Panc1 (cell line): ENCODE measurements at regions not wholly inside any gene's neighbourhood (a gene's known extent, or its start where the extent isn't known, plus 50 kb on each side); places are given as distances from the start of the nearest gene placed in this dataset.

Experiments used
- ATAC-seq: fragments of 200-7000 bp; cut with Tn5 transposase; 2 replicates; pipeline ENCODE4 v1.9.1; 2020; ENCODE audit warnings: mild to moderate bottlenecking, moderate library complexity
- BruUV-seq: library from RNA; stranded (reverse); fragments of 400-500 nt; replicated peaks from 2 replicates; lab custom pipeline; 2021; lab: Mats Ljungman, UMichigan
- CTCF ChIA-PET: fragments of 300-600 bp; sonication (Branson Sonifier 250); formaldehyde crosslinking; loops from one replicate; lab custom pipeline; 2022; ENCODE audit warnings: antibody characterized with exemption; lab: Charles Lee
- POLR2A ChIA-PET: fragments of 300-600 bp; sonication (Branson Sonifier 250); formaldehyde crosslinking; loops from one replicate; lab custom pipeline; 2022; ENCODE audit warnings: antibody characterized with exemption; lab: Charles Lee
- DNase-seq: peaks from one replicate; pipeline ENCODE4 v3.0.0-alpha.2; 2010; ENCODE audit warnings: low read depth, low spot score
- H3K27ac ChIP-seq: 2 replicates; pipeline ENCODE4 v1.5.1; 2011; ENCODE audit warnings: mild to moderate bottlenecking, low read length, inconsistent platforms
- H3K27me3 ChIP-seq: fragments of 200-500 bp; sonication (Bioruptor generic); 2 replicates; pipeline ENCODE4 v1.6.0; 2014; ENCODE audit warnings: low read length, inconsistent platforms; ENCODE audit not compliant: control insufficient read depth, insufficient read depth
- H3K36me3 ChIP-seq: fragments of 200-500 bp; sonication (Bioruptor generic); 2 replicates; pipeline ENCODE4 v1.5.1; 2014; ENCODE audit warnings: inconsistent platforms, mild to moderate bottlenecking, low read length, moderate library complexity; ENCODE audit not compliant: control insufficient read depth, insufficient read depth
- H3K4me1 ChIP-seq: 2 replicates; pipeline ENCODE4 v1.5.1; 2011; ENCODE audit warnings: inconsistent platforms, mild to moderate bottlenecking, low read length, moderate library complexity; ENCODE audit not compliant: control insufficient read depth, insufficient read depth
- H3K4me3 ChIP-seq, 2 experiments: 2 replicates each; pipeline ENCODE4 v1.5.1; 2011 to 2012; ENCODE audit warnings: low read depth in 2 of 2, low read length in 2 of 2, mild to moderate bottlenecking in 2 of 2, inconsistent platforms in 1 of 2, moderate library complexity in 1 of 2
- H3K9me3 ChIP-seq: fragments of 200-500 bp; sonication (Bioruptor generic); 2 replicates; pipeline ENCODE4 v1.5.1; 2014; ENCODE audit warnings: low read depth, mild to moderate bottlenecking, inconsistent platforms, low read length, moderate library complexity; ENCODE audit not compliant: control insufficient read depth, insufficient read depth
- CTCF ChIP-seq: fragments of 450-650 bp; IDR thresholded peaks from 2 replicates; pipeline ENCODE4 v1.5.1; 2017; ENCODE audit warnings: mild to moderate bottlenecking
- POLR2AphosphoS5 ChIP-seq: IDR thresholded peaks from 2 replicates; pipeline ENCODE4 v1.6.1; 2012; ENCODE audit warnings: mild to moderate bottlenecking, low read depth, low read length, moderate library complexity
- REST ChIP-seq, 2 experiments: IDR thresholded peaks; 2 replicates each; pipeline ENCODE4 v1.6.1; 2011 to 2012; ENCODE audit warnings: low read depth in 2 of 2, control low read depth in 1 of 2, low read length in 1 of 2, mild to moderate bottlenecking in 1 of 2, moderate library complexity in 1 of 2; ENCODE audit not compliant: insufficient read depth in 1 of 2
- SIN3A ChIP-seq: IDR thresholded peaks from 2 replicates; pipeline ENCODE4 v1.6.1; 2012; ENCODE audit warnings: low read depth, mild to moderate bottlenecking, low read length, moderate library complexity, borderline replicate concordance; ENCODE audit not compliant: insufficient read depth
- TCF7L2 ChIP-seq: IDR thresholded peaks from 2 replicates; pipeline ENCODE4 v1.6.1; 2011; ENCODE audit warnings: mild to moderate bottlenecking, low read depth, low read length, inconsistent platforms
- in situ Hi-C: cut with HindIII; loops from 2 replicates; pipeline ENCODE4 v1.10.0; 2016; ENCODE audit warnings: low sequenced_read_pairs, low pct_unique_long_range_greater_than_20kb
- intact Hi-C: fragments of 100-400 bp; cut with micrococcal nuclease; formaldehyde crosslinking; loops from one replicate; pipeline ENCODE4 v1.10.0; 2022; ENCODE audit not compliant: unreplicated experiment

DNA sequence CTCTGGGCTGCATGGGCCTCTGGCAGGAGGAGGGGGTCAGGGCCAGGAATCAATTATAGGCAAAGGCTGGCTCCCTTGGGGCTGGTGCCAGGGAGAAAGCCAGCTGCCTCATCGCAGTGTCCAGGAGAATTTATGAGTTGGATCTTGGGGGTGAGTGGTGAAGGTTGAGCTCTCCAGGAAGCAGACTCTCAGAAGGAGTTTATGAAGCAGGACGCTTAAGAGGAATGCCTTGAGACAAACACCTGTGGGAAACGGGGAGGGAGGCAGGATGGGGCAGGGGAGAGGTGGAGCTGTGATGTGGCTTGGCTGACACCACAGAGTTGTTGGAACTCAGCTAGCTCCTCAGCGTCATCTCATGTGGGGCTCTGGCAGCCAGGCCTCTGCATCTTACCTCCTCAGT is 428.5 kb downstream of the RPS24 start:
- DNase-seq (no peak), ATAC-seq (no peak)
- no TSS peak for BruUV-seq
- intact Hi-C loops (no loop called here), in situ Hi-C loops (no loop called here)
- Histone ChIP-seq H3K4me3 (no peak overlapping the region), H3K36me3 (no peaks in the 10 kb centered on the region), H3K27me3 (no peaks in the 10 kb centered on the region), H3K4me1 (peaks cover 32% of the 10 kb centered on the region), H3K27ac (no peak overlapping the region), H3K9me3 (no peaks in the 10 kb centered on the region)
- CTCF ChIA-PET, result no interaction called here
- POLR2A ChIA-PET, result no interaction called here
- no peak for TF ChIP-seq CTCF
- no peak for TF ChIP-seq TCF7L2
- no peak for TF ChIP-seq POLR2AphosphoS5
- TF ChIP-seq REST (IDR thresholded peaks at IDR 0.05; ENCODE audit: insufficient read depth in 1 of 2, low read depth in 2 of 2, low read length in 1 of 2), result no peak

DNA sequence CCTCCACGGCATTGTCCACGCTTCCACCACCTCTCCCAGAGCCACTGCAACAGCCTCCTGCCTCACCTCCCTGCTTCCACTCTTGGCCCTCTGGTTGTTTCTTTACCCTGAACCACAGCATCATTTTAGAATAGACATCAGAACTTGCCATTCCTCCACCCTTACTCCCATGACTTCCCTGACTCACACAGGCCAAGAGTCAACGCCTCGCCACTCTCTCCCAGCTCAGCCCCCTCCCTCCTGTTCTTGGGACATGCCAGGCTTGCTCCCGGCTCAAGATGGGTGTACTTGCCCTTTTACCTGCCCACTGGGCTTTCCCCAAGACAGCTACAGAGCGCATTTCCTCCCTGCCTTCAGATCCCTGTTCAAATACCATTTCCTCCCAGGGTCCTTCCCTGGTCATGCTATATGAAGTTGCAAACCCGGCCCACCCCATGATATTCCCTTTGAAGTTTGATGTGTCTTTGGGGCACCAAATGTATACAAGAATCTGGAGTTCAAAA is 429.1 kb downstream of the RPS24 start:
- TF ChIP-seq CTCF (no peak), TCF7L2 (no peak), SIN3A (no peak), POLR2AphosphoS5 (no peak), REST (IDR thresholded peaks at IDR 0.05; ENCODE audit: insufficient read depth in 1 of 2, low read depth in 2 of 2, low read length in 1 of 2) (no peak)
- no TSS peak for BruUV-seq
- H3K4me1 ChIP-seq, result peaks cover 26% of the 10 kb centered on the region
- CTCF ChIA-PET, result no interaction called here
- POLR2A ChIA-PET, result no interaction called here
- no peak for ATAC-seq
- H3K36me3 ChIP-seq, result no peaks in the 10 kb centered on the region
- in situ Hi-C loops (no loop called here), intact Hi-C loops (no loop called here)
- no peak for DNase-seq
- H3K27ac ChIP-seq, result no peak overlapping the region
- H3K27me3 ChIP-seq, result no peaks in the 10 kb centered on the region
- H3K9me3 ChIP-seq, result no peaks in the 10 kb centered on the region
- H3K4me3 ChIP-seq, result no peak overlapping the region
